ENCODE measurements at regions not wholly inside any gene's neighbourhood (a gene's known extent, or its start where the extent isn't known, plus 50 kb on each side); places are given as distances from the start of the nearest gene placed in this dataset.

GRCh38 chr14:86639666-86640065 is 1109.7 kb downstream of the FLRT2 start:
- Histone ChIP-seq H3K9me3 (ENCODE audit: low read length) (no peaks in the 10 kb centered on the region), H3K4me2 (ENCODE audit: low read depth, low read length) (no peak overlapping the region), H3K4me3 (replicated peaks in 1 of 3; ENCODE audit: insufficient read depth in 1 of 3, low read depth in 2 of 3, low read length in 3 of 3) (no peak overlapping the region), H4K20me1 (ENCODE audit: insufficient read depth, low read length) (no peaks in the 10 kb centered on the region), H3K9ac (ENCODE audit: insufficient read depth, low read depth, low read length) (no peak overlapping the region), H3K36me3 (replicated peaks in 1 of 2; ENCODE audit: control insufficient read depth in 1 of 2, insufficient read depth in 2 of 2, low read length in 2 of 2) (no peaks in the 10 kb centered on the region), H3K4me1 (ENCODE audit: insufficient read depth, low read length) (no peaks in the 10 kb centered on the region), H3K79me2 (ENCODE audit: insufficient read depth, low read length) (no peaks in the 10 kb centered on the region), H2AFZ (ENCODE audit: low read length) (no peak overlapping the region), H3K27me3 (ENCODE audit: control insufficient read depth in 1 of 2, insufficient read depth in 2 of 2, low read length in 2 of 2) (no peaks in the 10 kb centered on the region), H3K27ac (ENCODE audit: extremely low read length, insufficient read depth, low read length) (no peak overlapping the region)
- no TSS peak for BruUV-seq (replicated peaks)
- intact Hi-C loops (cut with micrococcal nuclease; ENCODE audit: unreplicated experiment) = no loop called here
- no peak for TF ChIP-seq PAWR (CRISPR knock-in tag; IDR thresholded peaks at IDR 0.05; ENCODE audit: borderline replicate concordance)
- no peak for TF ChIP-seq ZNF224 (CRISPR knock-in tag; IDR thresholded peaks at IDR 0.05)
- TF ChIP-seq SMARCC2 (IDR thresholded peaks at IDR 0.05) = no peak
- TF ChIP-seq ZNF850 (CRISPR knock-in tag; conservative IDR thresholded peaks at IDR 0.05) = no peak
- TF ChIP-seq BHLHE40 (IDR thresholded peaks at IDR 0.05; ENCODE audit: low read length) = no peak
- no peak for TF ChIP-seq NFKB2 (CRISPR knock-in tag; IDR thresholded peaks at IDR 0.05; ENCODE audit: borderline replicate concordance)
- TF ChIP-seq PPARG (CRISPR knock-in tag; conservative IDR thresholded peaks at IDR 0.05) = no peak
- no peak for TF ChIP-seq ZBTB42 (CRISPR knock-in tag; IDR thresholded peaks at IDR 0.05)
- TF ChIP-seq ZNF44 (CRISPR knock-in tag; IDR thresholded peaks at IDR 0.05) = no peak
- no peak for TF ChIP-seq ZNF616 (CRISPR knock-in tag; IDR thresholded peaks at IDR 0.05; ENCODE audit: low read depth)
- no peak for TF ChIP-seq HMGXB4 (CRISPR knock-in tag; IDR thresholded peaks at IDR 0.05; ENCODE audit: borderline replicate concordance in 1 of 2, low read depth in 1 of 2)
- TF ChIP-seq CENPBD1 (CRISPR knock-in tag; IDR thresholded peaks at IDR 0.05; ENCODE audit: borderline replicate concordance, low read depth) = no peak
- ChIA-PET POLR2A (no interaction called here), CTCF (ENCODE audit: low intra/inter-chr PET ratio, low total read pairs) (no interaction called here)
- DNase-seq (ENCODE audit: low spot score) (no peak), FAIRE-seq (no peak), ATAC-seq (no peak)
- in situ Hi-C loops (cut with HindIII; ENCODE audit: extremely low pct_ligation_motif_present, low pct_unique_long_range_greater_than_20kb) = no loop called here
